ENCODE measurements at regions not wholly inside any gene's neighbourhood (a gene's known extent, or its start where the extent isn't known, plus 50 kb on each side); places are given as distances from the start of the nearest gene placed in this dataset.
A peak's percentile ranks its signal among the peaks of the same experiment; 100 is the strongest.

- no peak overlapping the region for H3K4me3 ChIP-seq
- H3F3A ChIP-seq (ENCODE audit: insufficient read depth) = peaks cover 10% of the 10 kb centered on the region
- H4K20me1 ChIP-seq (ENCODE audit: insufficient read depth) = no peaks in the 10 kb centered on the region
- peak overlapping the region; percentile 16; the same call in 1 of the 2 replicates for H2AFZ ChIP-seq
- H3K9me3 ChIP-seq (ENCODE audit: low read depth) = no peaks in the 10 kb centered on the region
- H3K9me2 ChIP-seq (ENCODE audit: insufficient read depth) = no peaks in the 10 kb centered on the region
- H3K4me1 ChIP-seq (ENCODE audit: insufficient read depth) = peaks cover 5% of the 10 kb centered on the region; the same call in 1 of the 2 replicates
- no peak overlapping the region for H3K4me2 ChIP-seq (ENCODE audit: unreplicated experiment)
- TF ChIP-seq EZH2phosphoT487 (IDR thresholded peaks at IDR 0.05; ENCODE audit: insufficient read depth, low read depth) = no peak
- H3K9ac ChIP-seq = no peak overlapping the region
- H3K27ac ChIP-seq = no peak overlapping the region
- H3K36me3 ChIP-seq (ENCODE audit: low read depth) = no peaks in the 10 kb centered on the region
- peak; percentile 15 for DNase-seq
- H3K27me3 ChIP-seq (replicated peaks; ENCODE audit: insufficient read depth) = no peaks in the 10 kb centered on the region
- H3K79me2 ChIP-seq (ENCODE audit: insufficient read depth) = no peaks in the 10 kb centered on the region
- in situ Hi-C loops (cut with MboI) = no loop called here
Observed at GRCh38 chr12:75890141-75890540, 141.4 kb downstream of the PHLDA1 start.

- TF ChIP-seq EZH2 (IDR thresholded peaks at IDR 0.05; ENCODE audit: insufficient read depth, poor library complexity, severe bottlenecking) (no peak), EZH2phosphoT487 (IDR thresholded peaks at IDR 0.05; ENCODE audit: insufficient read depth, low read depth) (no peak)
- H4K20me1 ChIP-seq (ENCODE audit: insufficient read depth) = no peaks in the 10 kb centered on the region
- H3K4me2 ChIP-seq (ENCODE audit: unreplicated experiment) = no peak overlapping the region
- H3K9ac ChIP-seq = no peak overlapping the region
- H3K27me3 ChIP-seq (replicated peaks; ENCODE audit: insufficient read depth) = no peaks in the 10 kb centered on the region
- no peak overlapping the region for H3K4me3 ChIP-seq
- no peak overlapping the region for H2AFZ ChIP-seq
- H3K27ac ChIP-seq = no peak overlapping the region
- in situ Hi-C loops (cut with MboI) = no loop called here
- no peaks in the 10 kb centered on the region for H3K79me2 ChIP-seq (ENCODE audit: insufficient read depth)
- H3K9me2 ChIP-seq (ENCODE audit: insufficient read depth) = no peaks in the 10 kb centered on the region
- H3K36me3 ChIP-seq (ENCODE audit: low read depth) = no peaks in the 10 kb centered on the region
- no peaks in the 10 kb centered on the region for H3K9me3 ChIP-seq (ENCODE audit: low read depth)
- peaks cover 5% of the 10 kb centered on the region; the same call in 1 of the 2 replicates for H3K4me1 ChIP-seq (ENCODE audit: insufficient read depth)
- peaks cover 10% of the 10 kb centered on the region for H3F3A ChIP-seq (ENCODE audit: insufficient read depth)
- no peak for DNase-seq
- WGBS, 2 experiments (ENCODE audit: low coverage in 1 of 2, low lambda C conversion rate in 2 of 2, missing lambda C conversion rate in 2 of 2) = 87 to 88% methylated on average over 11 of the region's 11 CpGs
Observed at GRCh38 chr12:75888874-75889613, 142.5 kb downstream of the PHLDA1 start.

- H3K27me3 ChIP-seq (replicated peaks; ENCODE audit: insufficient read depth) = no peaks in the 10 kb centered on the region
- H3F3A ChIP-seq (ENCODE audit: insufficient read depth) = peaks cover 10% of the 10 kb centered on the region
- H3K9me3 ChIP-seq (ENCODE audit: low read depth) = no peaks in the 10 kb centered on the region
- no peaks in the 10 kb centered on the region for H4K20me1 ChIP-seq (ENCODE audit: insufficient read depth)
- no peaks in the 10 kb centered on the region for H3K9me2 ChIP-seq (ENCODE audit: insufficient read depth)
- no peak overlapping the region for H2AFZ ChIP-seq
- no peak overlapping the region for H3K27ac ChIP-seq
- no peak overlapping the region for H3K4me2 ChIP-seq (ENCODE audit: unreplicated experiment)
- no peaks in the 10 kb centered on the region for H3K36me3 ChIP-seq (ENCODE audit: low read depth)
- TF ChIP-seq EZH2phosphoT487 (IDR thresholded peaks at IDR 0.05; ENCODE audit: insufficient read depth, low read depth) (no peak), EZH2 (IDR thresholded peaks at IDR 0.05; ENCODE audit: insufficient read depth, poor library complexity, severe bottlenecking) (no peak)
- H3K4me3 ChIP-seq = no peak overlapping the region
- no peak overlapping the region for H3K9ac ChIP-seq
- H3K79me2 ChIP-seq (ENCODE audit: insufficient read depth) = no peaks in the 10 kb centered on the region
- DNase-seq = no peak
- peaks cover 5% of the 10 kb centered on the region; the same call in 1 of the 2 replicates for H3K4me1 ChIP-seq (ENCODE audit: insufficient read depth)
- in situ Hi-C loops (cut with MboI) = no loop called here
Observed at GRCh38 chr12:75888399-75888798, 143.2 kb downstream of the PHLDA1 start.

GRCh38 chr12:75887979-75888378 lies 143.6 kb downstream of the PHLDA1 start:
- no peak overlapping the region for H3K4me3 ChIP-seq
- no peak overlapping the region for H3K4me2 ChIP-seq (ENCODE audit: unreplicated experiment)
- H2AFZ ChIP-seq = no peak overlapping the region
- no peaks in the 10 kb centered on the region for H3K9me3 ChIP-seq (ENCODE audit: low read depth)
- TF ChIP-seq EZH2 (IDR thresholded peaks at IDR 0.05; ENCODE audit: insufficient read depth, poor library complexity, severe bottlenecking) (no peak), EZH2phosphoT487 (IDR thresholded peaks at IDR 0.05; ENCODE audit: insufficient read depth, low read depth) (no peak)
- no peak overlapping the region for H3K9ac ChIP-seq
- no peaks in the 10 kb centered on the region for H4K20me1 ChIP-seq (ENCODE audit: insufficient read depth)
- no peaks in the 10 kb centered on the region for H3K79me2 ChIP-seq (ENCODE audit: insufficient read depth)
- WGBS, 2 experiments (ENCODE audit: low coverage in 1 of 2, low lambda C conversion rate in 2 of 2, missing lambda C conversion rate in 2 of 2) = 86 to 88% methylated on average over 1 of the region's 1 CpG
- in situ Hi-C loops (cut with MboI) = no loop called here
- peaks cover 10% of the 10 kb centered on the region for H3F3A ChIP-seq (ENCODE audit: insufficient read depth)
- DNase-seq = no peak
- no peaks in the 10 kb centered on the region for H3K27me3 ChIP-seq (replicated peaks; ENCODE audit: insufficient read depth)
- peaks cover 5% of the 10 kb centered on the region; the same call in 1 of the 2 replicates for H3K4me1 ChIP-seq (ENCODE audit: insufficient read depth)
- no peaks in the 10 kb centered on the region for H3K36me3 ChIP-seq (ENCODE audit: low read depth)
- no peaks in the 10 kb centered on the region for H3K9me2 ChIP-seq (ENCODE audit: insufficient read depth)
- no peak overlapping the region for H3K27ac ChIP-seq
